Liver (tissue), 8 donors: ENCODE measurements at regions not wholly inside any gene's neighbourhood (a gene's known extent, or its start where the extent isn't known, plus 50 kb on each side); places are given as distances from the start of the nearest gene placed in this dataset.

Source experiments
- DNase-seq: peaks from one replicate; pipeline ENCODE4 v3.0.0-alpha.2; 2017; ENCODE audit warnings: low spot score
- H3K27ac ChIP-seq, 2 donors: one replicate each; pipeline ENCODE4 v1.7.0; 2013; ENCODE audit warnings: inconsistent platforms in 2 of 2, low read length in 2 of 2, control low read depth in 1 of 2, low read depth in 1 of 2, mild to moderate bottlenecking in 1 of 2
- H3K27me3 ChIP-seq, 4 donors: one replicate each; pipeline versions ENCODE4 v1.6.1 to v1.7.0; 2013; ENCODE audit warnings: low read length in 3 of 4, inconsistent platforms in 1 of 4, mild to moderate bottlenecking in 1 of 4, moderate library complexity in 1 of 4; ENCODE audit not compliant: control insufficient read depth in 4 of 4, insufficient read depth in 4 of 4
- H3K36me3 ChIP-seq, 4 donors: one replicate each; pipeline versions ENCODE4 v1.6.1 to v1.7.0; 2013; ENCODE audit warnings: low read length in 3 of 4, mild to moderate bottlenecking in 3 of 4, low read depth in 1 of 4, moderate library complexity in 1 of 4; ENCODE audit not compliant: control insufficient read depth in 4 of 4, insufficient read depth in 3 of 4
- H3K4me1 ChIP-seq, 4 donors: one replicate each; pipeline versions ENCODE4 v1.6.1 to v1.7.0; 2013; ENCODE audit warnings: low read length in 3 of 4, mild to moderate bottlenecking in 3 of 4, moderate library complexity in 1 of 4; ENCODE audit not compliant: control insufficient read depth in 4 of 4, insufficient read depth in 4 of 4
- H3K4me3 ChIP-seq, 3 donors: one replicate each; pipeline versions ENCODE4 v1.6.1 to v1.7.0; 2013; ENCODE audit warnings: low read length in 3 of 3, control low read depth in 1 of 3, low read depth in 1 of 3, mild to moderate bottlenecking in 1 of 3
- H3K9ac ChIP-seq, 2 donors: one replicate each; pipeline ENCODE4 v1.7.0; 2013; ENCODE audit warnings: low read length in 2 of 2, mild to moderate bottlenecking in 2 of 2, moderate library complexity in 2 of 2, control low read depth in 1 of 2, low read depth in 1 of 2
- H3K9me3 ChIP-seq, 4 donors: one replicate each; pipeline versions ENCODE4 v1.6.1 to v1.7.0; 2013; ENCODE audit warnings: low read length in 3 of 4; ENCODE audit not compliant: control insufficient read depth in 4 of 4
- EGR1 ChIP-seq, 2 donors: IDR thresholded peaks; 2 replicates each; pipeline ENCODE4 v1.6.1; 2016 to 2018; ENCODE audit warnings: antibody characterized with exemption in 2 of 2, low read depth in 2 of 2
- FOXA1 ChIP-seq: IDR thresholded peaks from 2 replicates; pipeline ENCODE4 v1.6.1; 2016; ENCODE audit warnings: antibody characterized with exemption
- FOXA2 ChIP-seq: IDR thresholded peaks from 2 replicates; pipeline ENCODE4 v1.6.1; 2016; ENCODE audit warnings: antibody characterized with exemption
- GABPA ChIP-seq, 2 donors: IDR thresholded peaks in 1 of 2; conservative IDR thresholded peaks in 1 of 2; 2 replicates each; pipeline ENCODE4 v1.6.1; 2016; ENCODE audit warnings: antibody characterized with exemption in 2 of 2, mild to moderate bottlenecking in 1 of 2, moderate library complexity in 1 of 2
- HNF4A ChIP-seq, 2 donors: conservative IDR thresholded peaks; 2 replicates each; pipeline ENCODE4 v1.6.1; 2016; ENCODE audit warnings: antibody characterized with exemption in 2 of 2, mild to moderate bottlenecking in 2 of 2
- HNF4G ChIP-seq: IDR thresholded peaks from 2 replicates; pipeline ENCODE4 v1.6.1; 2016; ENCODE audit warnings: antibody characterized with exemption
- JUND ChIP-seq, 2 donors: IDR thresholded peaks; 2 replicates each; pipeline ENCODE4 v1.6.1; 2016; ENCODE audit warnings: antibody characterized with exemption in 2 of 2
- NR2F2 ChIP-seq: IDR thresholded peaks from 2 replicates; pipeline ENCODE4 v1.6.1; 2016; ENCODE audit warnings: antibody characterized with exemption
- RAD21 ChIP-seq, 2 donors: IDR thresholded peaks; 2 replicates each; pipeline ENCODE4 v1.6.1; 2016; ENCODE audit warnings: antibody characterized with exemption in 2 of 2, mild to moderate bottlenecking in 2 of 2
- RXRA ChIP-seq, 2 donors: IDR thresholded peaks; 2 replicates each; pipeline ENCODE4 v1.6.1; 2017 to 2018; ENCODE audit warnings: antibody characterized with exemption in 2 of 2, mild to moderate bottlenecking in 1 of 2
- SP1 ChIP-seq: IDR thresholded peaks from 2 replicates; pipeline ENCODE4 v1.6.1; 2018; ENCODE audit warnings: antibody characterized with exemption, mild to moderate bottlenecking
- TAF1 ChIP-seq: conservative IDR thresholded peaks from 2 replicates; pipeline ENCODE4 v1.6.1; 2016; ENCODE audit warnings: antibody characterized with exemption, mild to moderate bottlenecking
- YY1 ChIP-seq: IDR thresholded peaks from 2 replicates; pipeline ENCODE4 v1.6.1; 2016; ENCODE audit warnings: antibody characterized with exemption, mild to moderate bottlenecking
- WGBS: extraction: QIAGEN DNeasy Blood & Tissue Kit; methylation state at CpG from one replicate; pipeline ENCODE4 v1.1.7; 2013; 5-methylcytosine and 5-hydroxymethylcytosine counted together
- TF ChIP-seq, protein P1 (sequence below): fragments of 150-350 bp; IDR thresholded peaks from 2 replicates; pipeline ENCODE4 v1.5.1; 2017; ENCODE audit warnings: improper control_type of control experiment, low read depth, low read length; ENCODE audit not compliant: missing input control
- TF ChIP-seq, protein P2 (sequence below): IDR thresholded peaks from 2 replicates; pipeline ENCODE4 v1.6.1; 2016; ENCODE audit warnings: antibody characterized with exemption
- TF ChIP-seq, protein P3 (sequence below): IDR thresholded peaks from 2 replicates; pipeline ENCODE4 v1.6.1; 2016; ENCODE audit warnings: antibody characterized with exemption
- TF ChIP-seq, protein P4 (sequence below): IDR thresholded peaks from 2 replicates; pipeline ENCODE4 v1.6.1; 2016; ENCODE audit warnings: antibody characterized with exemption
- TF ChIP-seq, protein P5 (sequence below): IDR thresholded peaks from 2 replicates; pipeline ENCODE4 v1.6.1; 2016; ENCODE audit warnings: antibody characterized with exemption, mild to moderate bottlenecking
- donor health status: healthy.
- donor health status: healthy.
- donor health status: healthy.
- donor health status: healthy.
- donor health status: healthy.

DNA sequence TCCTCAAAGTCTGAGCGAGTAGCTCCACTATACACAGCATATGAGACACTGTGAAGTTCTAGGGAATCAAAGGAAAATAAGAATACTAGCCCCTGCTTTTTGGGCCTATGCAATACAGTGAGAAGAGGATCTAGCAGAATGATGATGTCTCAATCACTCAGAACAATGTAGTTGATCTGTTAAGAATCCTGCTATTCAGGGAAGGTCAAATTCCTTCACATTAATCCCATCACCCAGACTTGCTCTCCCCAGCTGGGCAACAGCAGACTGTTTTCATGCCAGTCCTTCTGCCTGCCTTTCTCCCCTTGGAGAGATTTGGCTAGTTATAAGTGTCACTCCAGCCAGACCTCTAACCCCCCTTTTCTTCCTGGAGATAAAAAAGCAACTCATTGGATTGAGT is 230.0 kb upstream of the EPHA4 start:
- WGBS = 86% methylated on average over 1 of the region's 1 CpG

DNA sequence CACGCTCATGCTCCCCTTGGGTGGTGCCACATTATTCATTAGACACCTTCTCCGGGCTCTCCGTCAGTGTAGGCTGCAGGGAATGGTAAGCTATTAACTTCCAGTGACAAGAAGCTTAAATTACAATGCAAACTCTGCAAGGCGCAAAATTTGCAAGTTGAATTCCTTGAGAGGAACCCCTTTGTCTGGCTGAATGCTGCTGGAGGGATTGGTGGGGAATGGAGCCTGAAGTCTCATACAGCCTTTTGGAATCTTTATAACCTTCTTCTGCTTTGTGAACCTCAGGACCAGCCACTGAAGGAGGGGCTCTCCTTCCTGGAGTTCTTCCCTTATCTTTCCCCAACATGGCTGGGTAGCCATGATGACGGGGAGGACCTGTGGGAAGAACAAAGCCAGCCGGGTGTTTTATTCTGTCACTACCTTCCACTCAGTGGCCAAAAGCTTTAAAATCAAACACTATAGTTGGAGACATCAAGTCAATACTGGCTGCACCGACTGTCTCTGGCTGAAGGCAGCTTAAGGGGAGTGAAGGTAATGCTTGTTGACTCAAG is 220.9 kb upstream of the EPHA4 start:
- Histone ChIP-seq H3K27ac (no peak overlapping the region), H3K4me1 (no peaks in the 10 kb centered on the region), H3K9me3 (peaks cover 0 to 6% (median 0%) of the 10 kb centered on the region in 4 donors), H3K9ac (no peak overlapping the region), H3K36me3 (no peaks in the 10 kb centered on the region), H3K27me3 (peaks cover 0 to 3% (median 1%) of the 10 kb centered on the region in 4 donors), H3K4me3 (no peak overlapping the region)
- WGBS = 27% methylated on average over 7 of the region's 7 CpGs
- TF ChIP-seq FOXA1 (no peak), GABPA (IDR thresholded peaks at IDR 0.05 in 1 of 2, conservative IDR thresholded peaks at IDR 0.05 in 1 of 2) (no peak), FOXA2 (no peak), NR2F2 (no peak), RAD21 (IDR thresholded peaks at IDR 0.05) (no peak), RXRA (IDR thresholded peaks at IDR 0.05) (no peak)
- TF ChIP-seq, protein P1, sequence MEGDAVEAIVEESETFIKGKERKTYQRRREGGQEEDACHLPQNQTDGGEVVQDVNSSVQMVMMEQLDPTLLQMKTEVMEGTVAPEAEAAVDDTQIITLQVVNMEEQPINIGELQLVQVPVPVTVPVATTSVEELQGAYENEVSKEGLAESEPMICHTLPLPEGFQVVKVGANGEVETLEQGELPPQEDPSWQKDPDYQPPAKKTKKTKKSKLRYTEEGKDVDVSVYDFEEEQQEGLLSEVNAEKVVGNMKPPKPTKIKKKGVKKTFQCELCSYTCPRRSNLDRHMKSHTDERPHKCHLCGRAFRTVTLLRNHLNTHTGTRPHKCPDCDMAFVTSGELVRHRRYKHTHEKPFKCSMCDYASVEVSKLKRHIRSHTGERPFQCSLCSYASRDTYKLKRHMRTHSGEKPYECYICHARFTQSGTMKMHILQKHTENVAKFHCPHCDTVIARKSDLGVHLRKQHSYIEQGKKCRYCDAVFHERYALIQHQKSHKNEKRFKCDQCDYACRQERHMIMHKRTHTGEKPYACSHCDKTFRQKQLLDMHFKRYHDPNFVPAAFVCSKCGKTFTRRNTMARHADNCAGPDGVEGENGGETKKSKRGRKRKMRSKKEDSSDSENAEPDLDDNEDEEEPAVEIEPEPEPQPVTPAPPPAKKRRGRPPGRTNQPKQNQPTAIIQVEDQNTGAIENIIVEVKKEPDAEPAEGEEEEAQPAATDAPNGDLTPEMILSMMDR = no peak
- no peak for DNase-seq

More for the DNA sequence above, 230.0 kb upstream of the EPHA4 start:
- DNase-seq = no peak
- TF ChIP-seq FOXA2 (no peak), HNF4A (conservative IDR thresholded peaks at IDR 0.05) (no peak), SP1 (no peak)
- Histone ChIP-seq H3K36me3 (no peaks in the 10 kb centered on the region), H3K4me3 (no peak overlapping the region), H3K27ac (no peak overlapping the region), H3K4me1 (no peaks in the 10 kb centered on the region), H3K9ac (no peak overlapping the region), H3K27me3 (no peaks in the 10 kb centered on the region), H3K9me3 (no peaks in the 10 kb centered on the region)

DNA sequence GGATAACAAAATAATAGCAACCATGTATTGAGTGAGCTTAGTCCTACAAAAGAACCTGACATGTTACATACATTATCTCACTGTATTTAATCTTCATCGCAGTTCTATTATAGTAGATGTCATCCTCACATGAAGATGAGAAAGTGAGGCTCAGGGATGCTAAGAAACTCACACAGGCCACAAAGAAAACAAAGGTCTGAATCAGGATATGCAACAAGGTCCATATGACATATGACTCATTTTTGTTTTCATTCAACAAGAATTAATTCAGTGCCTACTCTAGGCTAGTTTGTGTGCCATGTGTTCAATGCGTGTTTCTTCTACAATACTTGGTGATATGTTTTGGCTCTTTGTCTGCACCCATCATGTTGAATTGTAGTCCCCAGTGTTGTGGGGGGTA is 219.7 kb upstream of the EPHA4 start:
- Histone ChIP-seq H3K9ac (no peak overlapping the region), H3K36me3 (no peaks in the 10 kb centered on the region), H3K4me1 (no peaks in the 10 kb centered on the region), H3K4me3 (no peak overlapping the region), H3K9me3 (peaks cover 0 to 6% (median 0%) of the 10 kb centered on the region in 4 donors), H3K27me3 (peaks cover 0 to 3% (median 1%) of the 10 kb centered on the region in 4 donors), H3K27ac (no peak overlapping the region)
- DNase-seq = no peak
- 84% methylated on average over 2 of the region's 2 CpGs for WGBS
- TF ChIP-seq, protein P1 = no peak
- no peak for TF ChIP-seq TAF1
- TF ChIP-seq, protein P2, sequence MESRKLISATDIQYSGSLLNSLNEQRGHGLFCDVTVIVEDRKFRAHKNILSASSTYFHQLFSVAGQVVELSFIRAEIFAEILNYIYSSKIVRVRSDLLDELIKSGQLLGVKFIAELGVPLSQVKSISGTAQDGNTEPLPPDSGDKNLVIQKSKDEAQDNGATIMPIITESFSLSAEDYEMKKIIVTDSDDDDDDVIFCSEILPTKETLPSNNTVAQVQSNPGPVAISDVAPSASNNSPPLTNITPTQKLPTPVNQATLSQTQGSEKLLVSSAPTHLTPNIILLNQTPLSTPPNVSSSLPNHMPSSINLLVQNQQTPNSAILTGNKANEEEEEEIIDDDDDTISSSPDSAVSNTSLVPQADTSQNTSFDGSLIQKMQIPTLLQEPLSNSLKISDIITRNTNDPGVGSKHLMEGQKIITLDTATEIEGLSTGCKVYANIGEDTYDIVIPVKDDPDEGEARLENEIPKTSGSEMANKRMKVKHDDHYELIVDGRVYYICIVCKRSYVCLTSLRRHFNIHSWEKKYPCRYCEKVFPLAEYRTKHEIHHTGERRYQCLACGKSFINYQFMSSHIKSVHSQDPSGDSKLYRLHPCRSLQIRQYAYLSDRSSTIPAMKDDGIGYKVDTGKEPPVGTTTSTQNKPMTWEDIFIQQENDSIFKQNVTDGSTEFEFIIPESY = no peak
- no peak for TF ChIP-seq FOXA1
- TF ChIP-seq EGR1 (IDR thresholded peaks at IDR 0.05; ENCODE audit: low read depth in 2 of 2) = no peak
- TF ChIP-seq GABPA (IDR thresholded peaks at IDR 0.05 in 1 of 2, conservative IDR thresholded peaks at IDR 0.05 in 1 of 2) = no peak
- no peak for TF ChIP-seq FOXA2
- TF ChIP-seq RXRA (IDR thresholded peaks at IDR 0.05) = no peak
- TF ChIP-seq YY1 = no peak
- TF ChIP-seq, protein P3, sequence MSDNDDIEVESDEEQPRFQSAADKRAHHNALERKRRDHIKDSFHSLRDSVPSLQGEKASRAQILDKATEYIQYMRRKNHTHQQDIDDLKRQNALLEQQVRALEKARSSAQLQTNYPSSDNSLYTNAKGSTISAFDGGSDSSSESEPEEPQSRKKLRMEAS = no peak
- no peak for TF ChIP-seq HNF4G
- TF ChIP-seq SP1 = no peak
- TF ChIP-seq, protein P4, sequence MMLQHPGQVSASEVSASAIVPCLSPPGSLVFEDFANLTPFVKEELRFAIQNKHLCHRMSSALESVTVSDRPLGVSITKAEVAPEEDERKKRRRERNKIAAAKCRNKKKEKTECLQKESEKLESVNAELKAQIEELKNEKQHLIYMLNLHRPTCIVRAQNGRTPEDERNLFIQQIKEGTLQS = no peak
- TF ChIP-seq RAD21 (IDR thresholded peaks at IDR 0.05) = no peak
- no peak for TF ChIP-seq NR2F2
- TF ChIP-seq, protein P5, sequence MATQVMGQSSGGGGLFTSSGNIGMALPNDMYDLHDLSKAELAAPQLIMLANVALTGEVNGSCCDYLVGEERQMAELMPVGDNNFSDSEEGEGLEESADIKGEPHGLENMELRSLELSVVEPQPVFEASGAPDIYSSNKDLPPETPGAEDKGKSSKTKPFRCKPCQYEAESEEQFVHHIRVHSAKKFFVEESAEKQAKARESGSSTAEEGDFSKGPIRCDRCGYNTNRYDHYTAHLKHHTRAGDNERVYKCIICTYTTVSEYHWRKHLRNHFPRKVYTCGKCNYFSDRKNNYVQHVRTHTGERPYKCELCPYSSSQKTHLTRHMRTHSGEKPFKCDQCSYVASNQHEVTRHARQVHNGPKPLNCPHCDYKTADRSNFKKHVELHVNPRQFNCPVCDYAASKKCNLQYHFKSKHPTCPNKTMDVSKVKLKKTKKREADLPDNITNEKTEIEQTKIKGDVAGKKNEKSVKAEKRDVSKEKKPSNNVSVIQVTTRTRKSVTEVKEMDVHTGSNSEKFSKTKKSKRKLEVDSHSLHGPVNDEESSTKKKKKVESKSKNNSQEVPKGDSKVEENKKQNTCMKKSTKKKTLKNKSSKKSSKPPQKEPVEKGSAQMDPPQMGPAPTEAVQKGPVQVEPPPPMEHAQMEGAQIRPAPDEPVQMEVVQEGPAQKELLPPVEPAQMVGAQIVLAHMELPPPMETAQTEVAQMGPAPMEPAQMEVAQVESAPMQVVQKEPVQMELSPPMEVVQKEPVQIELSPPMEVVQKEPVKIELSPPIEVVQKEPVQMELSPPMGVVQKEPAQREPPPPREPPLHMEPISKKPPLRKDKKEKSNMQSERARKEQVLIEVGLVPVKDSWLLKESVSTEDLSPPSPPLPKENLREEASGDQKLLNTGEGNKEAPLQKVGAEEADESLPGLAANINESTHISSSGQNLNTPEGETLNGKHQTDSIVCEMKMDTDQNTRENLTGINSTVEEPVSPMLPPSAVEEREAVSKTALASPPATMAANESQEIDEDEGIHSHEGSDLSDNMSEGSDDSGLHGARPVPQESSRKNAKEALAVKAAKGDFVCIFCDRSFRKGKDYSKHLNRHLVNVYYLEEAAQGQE = no peak
- no peak for TF ChIP-seq JUND (IDR thresholded peaks at IDR 0.05)
- TF ChIP-seq HNF4A (conservative IDR thresholded peaks at IDR 0.05) = no peak
